Bone marrow (tissue), 2 donors: ENCODE measurements at regions not wholly inside any gene's neighbourhood (a gene's known extent, or its start where the extent isn't known, plus 50 kb on each side); places are given as distances from the start of the nearest gene placed in this dataset.
"Not testable (repeated sequence)": the region's sequence is repeated elsewhere in the genome, so short reads cannot be mapped to it uniquely, and the experiment has no call there.

Experiments
- DNase-seq, 2 donors: peaks; one replicate each; lab custom pipeline; 2025; lab: John Stamatoyannopoulos, UW

DNA sequence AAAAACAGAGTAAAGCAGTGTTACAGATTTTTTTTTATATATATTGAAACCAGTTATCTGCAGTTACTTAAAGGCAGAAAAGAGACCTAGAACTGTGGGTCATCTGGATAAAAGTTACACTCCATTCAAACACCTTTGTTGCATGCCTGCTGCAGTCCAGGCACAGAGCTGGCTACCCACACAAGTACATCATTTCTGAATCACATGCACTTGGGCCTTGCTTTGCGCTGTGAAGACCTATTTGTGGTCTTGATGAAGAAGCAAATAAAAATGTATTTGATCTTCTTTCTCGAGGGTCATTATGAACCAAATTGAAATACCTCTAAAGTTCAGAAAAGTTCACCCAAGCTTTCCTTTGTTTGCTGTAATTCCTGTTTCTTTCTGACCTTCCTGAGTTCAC is 503.0 kb upstream of the ZNF608 start:
- DNase-seq = no peak

DNA sequence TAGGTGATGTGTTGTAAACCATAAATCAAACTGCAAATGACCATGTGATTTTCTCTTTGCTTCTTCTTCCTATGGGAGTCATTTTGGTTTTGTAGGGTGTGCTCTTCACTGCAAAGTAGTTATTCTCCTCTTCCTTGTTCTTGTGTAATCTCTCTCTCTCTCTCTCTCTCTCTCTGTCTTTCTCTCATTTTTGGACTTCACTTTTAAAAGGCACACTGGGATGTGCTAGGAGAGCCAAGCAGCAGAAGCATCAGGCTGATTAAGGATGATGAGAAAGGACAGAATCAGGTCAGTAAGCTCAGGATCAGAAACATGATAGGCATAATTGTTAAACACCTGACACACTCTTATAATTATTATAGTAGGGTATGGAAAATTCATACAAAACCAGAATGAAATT is 505.3 kb upstream of the ZNF608 start:
- DNase-seq = no peak

DNA sequence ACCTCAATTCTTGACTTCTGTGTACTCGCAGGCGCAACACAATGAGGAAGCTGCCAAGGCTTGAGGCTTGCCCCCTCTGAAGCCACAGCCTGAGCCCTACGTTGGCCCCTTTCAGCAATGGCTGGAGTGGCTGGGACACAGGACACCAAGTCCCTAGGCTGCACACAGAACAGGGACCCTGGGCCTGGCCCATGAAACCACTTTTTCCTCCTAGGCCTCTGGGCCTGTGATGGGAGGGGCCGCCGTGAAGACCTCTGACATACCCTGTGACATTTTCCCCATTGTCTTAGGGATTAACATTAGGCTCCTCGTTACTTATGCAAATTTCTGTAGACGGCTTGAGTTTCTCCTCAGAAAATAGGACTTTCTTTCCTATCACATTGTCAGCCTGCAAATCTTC is 507.2 kb upstream of the ZNF608 start:
- DNase-seq = not testable (repeated sequence)

DNA sequence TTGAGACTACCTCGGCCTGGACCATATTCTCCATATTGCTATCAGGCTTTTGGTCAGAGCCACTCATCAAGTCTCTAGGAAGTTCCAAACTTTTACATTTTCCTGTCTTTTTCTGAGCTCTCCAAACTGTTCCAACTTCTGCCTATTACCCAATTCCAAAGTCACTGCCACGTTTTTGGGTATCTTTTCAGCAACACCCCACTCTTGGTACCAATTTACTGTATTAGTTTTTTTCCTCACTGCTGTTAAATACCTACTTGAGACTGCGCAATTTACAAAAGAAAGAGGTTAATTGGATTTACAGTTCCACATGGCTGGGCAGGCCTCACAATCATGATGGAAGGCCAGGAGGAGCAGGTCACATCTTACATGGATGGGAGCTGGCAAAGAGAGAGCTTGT is 507.8 kb upstream of the ZNF608 start:
- no peak for DNase-seq

DNA sequence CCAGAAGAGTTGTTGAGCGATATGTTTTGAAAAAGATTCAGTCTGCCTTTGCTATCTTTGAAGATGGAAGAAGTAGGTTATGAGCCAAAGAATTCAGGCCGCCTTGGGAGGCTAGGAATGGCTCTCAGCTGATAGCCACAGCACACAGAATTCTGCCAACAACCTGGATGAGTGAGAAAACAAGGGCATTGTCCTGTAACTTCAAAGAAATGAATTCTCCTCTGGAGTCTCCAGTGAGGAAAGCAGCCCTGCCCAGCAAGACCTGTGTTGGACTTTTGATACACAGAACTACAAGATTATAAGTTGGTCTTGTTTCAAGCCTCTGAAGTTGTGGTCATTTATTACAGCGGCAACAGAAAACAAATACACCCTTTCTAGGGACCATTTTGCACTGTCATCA is 509.9 kb upstream of the ZNF608 start:
- no peak for DNase-seq

DNA sequence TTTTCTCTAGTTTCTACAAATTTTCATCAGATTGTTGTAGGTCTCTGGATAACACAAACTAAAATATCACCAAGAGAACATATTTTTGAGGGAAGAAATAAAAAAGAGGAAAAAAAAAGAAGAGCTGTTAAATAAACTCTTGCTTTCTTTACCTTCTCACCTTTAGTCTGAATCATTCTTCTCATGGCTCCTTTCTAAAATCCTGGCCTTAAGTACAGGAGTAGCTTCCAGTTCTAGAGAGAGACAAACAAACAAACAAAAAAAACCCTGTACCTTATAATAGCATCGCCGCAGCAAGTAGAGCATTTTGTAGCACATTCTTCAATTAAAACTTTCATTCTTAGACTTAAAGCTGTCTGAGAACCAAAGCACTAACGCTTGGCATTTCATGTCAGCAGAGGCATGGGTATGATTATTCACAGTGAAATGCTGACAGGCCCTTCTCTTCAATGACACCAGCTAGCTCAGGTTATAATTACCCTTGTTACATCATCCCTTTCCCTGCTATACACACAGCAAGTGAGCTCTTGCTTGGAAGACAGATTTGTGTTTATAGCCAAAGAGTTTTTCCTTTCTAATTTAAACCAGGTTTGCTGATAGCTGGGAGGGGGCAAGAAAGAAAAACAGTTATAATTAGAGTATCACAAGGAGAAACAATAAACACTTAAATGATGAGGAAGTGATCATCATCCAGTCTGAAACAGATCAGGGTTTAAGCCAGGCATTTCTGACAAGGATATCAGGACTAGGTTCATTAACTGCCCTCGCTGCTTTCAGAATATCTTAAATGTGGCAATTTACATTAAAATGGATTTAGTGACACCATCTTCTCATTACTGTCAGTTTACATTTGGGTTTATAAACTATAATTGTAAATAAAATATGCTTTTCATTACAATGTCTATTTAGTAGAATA is 510.9 kb upstream of the ZNF608 start:
- no peak for DNase-seq

DNA sequence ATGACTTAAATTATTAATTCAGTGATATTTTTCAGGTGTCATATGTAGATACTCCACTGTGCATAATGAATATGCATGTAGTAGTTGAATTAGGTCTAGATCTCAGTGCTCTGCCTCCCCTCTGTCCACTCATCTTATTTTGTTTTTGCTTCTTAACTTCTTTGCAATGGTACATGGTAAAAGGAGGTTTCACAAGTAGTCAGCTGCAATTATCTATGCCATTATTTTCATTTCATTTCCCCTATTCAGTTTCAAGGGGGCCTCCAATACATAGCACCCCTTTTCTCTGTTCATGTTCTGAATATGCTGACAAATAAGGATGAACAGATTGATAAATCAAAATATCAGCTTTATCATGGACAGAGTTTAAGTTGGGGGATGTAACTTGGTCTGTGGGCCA is 511.6 kb upstream of the ZNF608 start:
- no peak for DNase-seq

DNA sequence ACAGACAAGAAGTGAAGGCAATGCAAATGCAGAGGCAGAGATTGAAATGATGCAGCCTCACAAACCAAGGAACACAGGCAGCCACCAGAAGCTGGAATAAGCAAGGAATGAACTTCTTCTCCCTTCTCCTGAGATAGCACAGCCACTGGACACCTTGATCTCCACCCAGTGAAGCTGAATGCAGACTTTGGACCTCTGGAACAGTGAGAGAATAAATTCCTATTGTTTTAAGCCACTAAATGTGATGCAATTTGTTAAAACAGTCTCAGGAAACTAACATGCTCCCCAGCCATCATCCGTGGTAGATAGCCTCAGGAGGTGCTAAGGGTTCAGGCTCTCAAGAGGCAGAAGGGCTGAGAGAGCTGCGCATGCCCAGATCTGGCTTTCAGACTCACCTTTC is 512.2 kb upstream of the ZNF608 start:
- DNase-seq = no peak

DNA sequence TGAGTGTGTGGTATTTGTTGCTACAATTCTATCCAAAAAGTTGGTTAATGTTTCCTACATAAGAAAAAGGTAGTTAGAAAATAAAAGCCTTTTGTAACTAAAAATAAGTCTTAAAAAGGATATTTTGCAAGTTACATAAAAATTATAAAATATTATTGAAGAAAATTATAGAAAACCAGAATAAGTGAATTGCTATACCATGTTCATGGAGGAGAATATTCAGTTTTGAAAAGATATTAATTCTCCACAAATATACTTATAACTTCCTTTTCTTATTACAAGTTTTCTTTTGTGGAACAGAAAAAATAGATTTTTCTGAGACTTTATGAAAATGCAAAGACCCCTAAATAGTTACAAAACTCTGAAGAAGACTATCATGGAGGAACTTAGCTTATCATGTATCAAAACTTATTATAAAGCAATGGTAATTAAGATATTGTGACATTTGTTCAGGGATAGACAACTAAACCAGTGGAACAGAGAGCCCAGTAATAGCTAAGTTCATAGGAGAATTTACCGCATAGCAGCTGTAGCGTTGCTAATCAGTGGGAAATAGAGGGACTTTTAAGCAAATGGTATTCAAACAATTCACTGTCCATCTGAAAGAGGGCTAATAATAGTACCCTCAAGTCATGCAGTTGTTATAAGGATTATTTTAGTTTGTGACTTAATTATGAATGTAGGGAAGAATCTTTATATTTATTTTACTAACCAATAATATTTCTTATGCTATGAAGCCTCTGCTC is 515.2 kb upstream of the ZNF608 start:
- DNase-seq = no peak

DNA sequence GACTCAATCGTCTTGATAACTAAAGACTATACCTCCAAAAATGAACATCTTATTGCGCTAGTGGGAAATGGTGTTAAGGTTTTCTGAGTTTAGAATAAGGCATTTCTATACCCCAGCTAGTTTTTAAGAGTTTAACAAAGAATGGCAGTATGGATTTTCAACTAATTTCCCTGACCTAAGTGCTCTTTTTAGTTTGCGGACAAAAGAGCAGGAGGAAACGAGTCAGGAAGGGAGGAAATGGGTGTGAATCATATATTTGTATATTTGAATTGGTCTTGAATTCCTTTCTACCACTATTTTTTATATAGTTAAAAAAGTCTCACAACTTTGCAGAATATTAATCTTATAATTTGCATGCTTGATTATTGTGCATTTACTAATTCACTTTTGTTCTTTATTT is 516.3 kb upstream of the ZNF608 start:
- no peak for DNase-seq

DNA sequence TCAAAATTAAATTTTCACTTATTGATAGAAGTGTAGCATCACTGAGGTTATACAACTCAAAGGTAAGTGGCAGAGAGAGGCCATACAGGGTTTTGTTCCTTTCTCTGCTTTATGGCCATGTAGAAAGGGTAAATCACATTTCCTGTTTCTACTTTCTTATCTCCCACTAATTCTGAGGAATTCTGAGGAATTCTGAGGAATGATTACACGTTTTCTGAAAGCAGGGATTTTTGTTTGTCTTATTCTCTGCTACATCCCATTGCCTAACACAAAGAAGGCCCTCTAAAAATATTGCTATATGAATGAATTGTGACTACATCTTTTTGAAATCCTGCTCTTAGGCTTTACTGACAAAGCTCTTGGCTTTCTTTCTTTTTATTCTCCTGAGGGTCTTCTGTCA is 516.9 kb upstream of the ZNF608 start:
- DNase-seq = no peak

DNA sequence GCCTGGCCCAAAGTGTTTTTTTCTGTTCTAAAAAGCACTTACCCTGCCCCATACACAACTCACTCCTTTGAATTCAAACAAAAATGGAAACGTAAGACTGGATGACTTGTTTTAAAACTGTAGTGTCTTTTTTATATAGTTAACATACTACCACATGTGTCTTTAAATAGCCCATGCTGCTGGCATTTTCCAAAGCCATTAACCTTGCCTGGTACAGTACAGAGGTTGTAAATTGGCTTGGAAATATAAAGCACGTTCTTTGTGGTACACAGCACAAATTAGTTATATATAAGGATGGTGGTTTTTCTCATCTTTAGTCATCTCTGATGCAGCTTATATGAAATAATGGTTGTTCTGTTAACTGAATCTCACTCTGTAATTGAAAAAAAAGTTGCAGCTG is 519.7 kb upstream of the ZNF608 start:
- no peak for DNase-seq

DNA sequence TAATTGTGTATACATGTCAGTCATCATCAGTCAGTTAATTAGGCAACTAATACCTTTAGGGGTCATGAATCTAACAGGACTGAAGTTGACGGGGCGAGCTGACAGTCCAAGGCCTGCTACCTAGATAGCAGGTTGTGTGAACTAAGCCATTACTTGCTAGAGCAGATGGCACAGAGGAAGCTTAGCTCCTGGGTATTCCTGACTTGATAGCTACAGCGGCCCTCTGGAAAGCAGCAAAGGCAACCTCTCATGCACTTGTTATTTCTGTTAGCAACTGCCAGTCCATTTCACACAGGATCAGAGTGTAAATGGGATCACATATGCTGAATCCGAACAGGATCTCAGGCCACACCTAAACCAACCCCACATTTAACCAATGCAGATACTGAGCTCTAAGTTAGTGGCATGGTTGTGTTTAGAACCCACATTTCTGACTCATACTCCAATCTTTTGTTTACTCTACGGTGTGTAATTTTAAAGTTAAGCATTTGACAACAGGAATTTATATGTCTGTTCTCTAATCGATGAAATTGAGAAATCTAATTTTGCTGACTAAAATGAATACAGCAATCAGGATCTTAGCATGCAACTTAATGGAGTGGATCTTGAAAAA is 521.3 kb upstream of the ZNF608 start:
- DNase-seq = no peak

DNA sequence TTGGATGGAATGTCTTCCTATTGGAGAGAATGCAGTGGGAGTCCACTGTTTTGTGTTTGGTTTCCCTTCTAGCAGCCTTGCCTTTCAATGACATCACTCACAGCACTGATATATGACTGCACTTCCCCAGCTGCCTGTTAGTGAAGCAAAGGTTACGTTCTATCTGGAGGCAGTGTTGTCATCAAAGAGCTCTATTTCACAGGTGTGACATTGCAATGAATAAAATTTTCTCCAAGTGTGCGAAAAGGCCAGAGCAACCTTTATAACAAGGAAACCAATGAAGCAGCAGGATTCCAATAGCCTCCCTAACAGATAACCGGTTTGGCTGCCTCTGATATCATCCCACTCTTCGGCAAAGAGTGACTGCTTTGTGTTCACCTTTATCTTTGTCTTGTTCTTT is 523.5 kb upstream of the ZNF608 start:
- DNase-seq = no peak

DNA sequence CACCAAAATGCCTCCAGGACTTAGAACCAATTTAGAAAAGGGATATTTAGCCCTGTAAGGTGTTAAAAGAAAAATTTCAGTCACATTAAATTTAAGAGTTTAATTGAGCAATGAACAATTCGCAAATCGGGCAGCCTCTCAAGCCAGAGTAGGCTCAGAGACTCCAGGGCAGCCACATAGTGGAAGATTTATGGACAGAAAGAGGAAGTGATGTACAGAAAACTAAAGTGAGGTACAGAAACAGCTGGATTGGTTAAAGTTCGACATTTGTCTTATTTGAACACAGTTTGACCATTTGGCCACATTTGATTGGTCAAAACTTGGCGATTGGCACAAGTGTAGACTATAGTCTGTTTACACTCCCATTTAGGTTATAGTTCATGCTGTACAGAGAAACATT is 525.9 kb upstream of the ZNF608 start:
- DNase-seq = peak in 1 of 2 donors; percentile 42

DNA sequence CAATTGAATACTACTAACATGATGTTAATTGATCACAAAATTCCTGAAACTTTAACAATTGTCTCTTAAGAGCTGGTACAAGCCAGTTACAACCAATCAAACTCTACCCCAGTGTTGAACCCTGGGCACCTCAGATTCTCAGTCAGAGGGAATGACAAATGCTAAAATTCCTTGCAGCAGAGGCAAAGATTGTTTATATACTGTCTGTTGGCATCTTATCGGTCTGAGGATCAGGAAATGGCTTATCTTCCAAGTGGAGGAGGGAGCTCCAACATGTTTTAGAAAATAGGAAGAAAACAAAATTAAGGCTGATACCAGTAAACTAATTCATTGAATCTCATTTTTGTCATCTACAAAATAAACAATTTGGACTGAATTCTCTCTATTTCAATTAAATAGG is 527.8 kb upstream of the ZNF608 start:
- DNase-seq = no peak

DNA sequence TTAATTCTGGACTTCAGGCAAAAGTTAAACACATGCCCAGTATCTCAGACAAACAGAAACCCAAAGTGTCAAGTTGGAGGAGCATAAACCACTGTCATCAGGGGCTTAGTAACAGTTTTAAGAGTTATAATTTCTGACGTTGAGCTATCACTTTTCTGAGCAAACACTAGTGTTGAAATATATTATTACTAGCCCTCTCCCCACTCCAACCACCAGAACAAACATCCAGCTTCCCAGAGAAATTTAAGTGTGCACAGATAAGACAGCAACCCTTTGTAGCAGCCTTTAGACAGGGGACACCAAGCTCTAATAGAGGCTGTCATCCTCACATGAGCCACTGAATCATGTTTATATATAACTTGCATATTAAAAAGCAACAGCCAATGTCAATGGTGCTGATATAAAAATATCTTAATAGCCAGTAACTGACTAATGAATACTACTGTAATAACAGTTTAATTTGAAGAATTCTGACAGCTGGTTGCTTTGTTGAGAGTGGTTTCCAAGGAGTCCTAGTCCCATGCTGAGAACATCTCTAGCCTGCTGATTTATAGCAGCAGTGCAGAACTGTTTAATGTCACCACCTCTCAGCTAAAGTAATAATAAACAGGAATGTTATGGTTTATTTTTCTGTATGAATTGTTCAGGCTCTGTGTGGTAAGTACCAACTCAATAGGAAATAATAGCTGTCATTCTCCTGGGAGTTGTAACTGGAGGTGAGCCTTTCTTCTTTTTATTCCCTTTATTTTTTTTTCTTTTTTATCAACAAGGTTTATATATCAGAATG is 528.7 kb upstream of the ZNF608 start:
- DNase-seq = no peak

DNA sequence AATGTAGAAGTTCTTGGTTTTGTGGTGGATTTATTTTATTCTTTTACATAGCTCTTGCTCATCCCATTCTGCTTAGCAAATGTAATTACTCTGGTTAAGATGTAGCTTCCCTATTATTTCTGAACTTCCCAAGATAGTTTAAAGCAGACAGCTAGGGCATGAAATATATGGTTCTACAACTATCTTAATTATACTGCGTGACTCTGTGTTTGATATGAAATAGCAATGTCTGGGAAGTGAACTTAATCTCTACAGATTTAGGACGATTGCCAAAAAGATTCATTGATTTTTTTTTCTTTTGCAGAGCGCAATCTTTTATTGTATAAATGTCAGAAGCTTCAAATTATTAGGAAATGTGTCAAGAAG is 529.3 kb upstream of the ZNF608 start:
- DNase-seq = no peak

DNA sequence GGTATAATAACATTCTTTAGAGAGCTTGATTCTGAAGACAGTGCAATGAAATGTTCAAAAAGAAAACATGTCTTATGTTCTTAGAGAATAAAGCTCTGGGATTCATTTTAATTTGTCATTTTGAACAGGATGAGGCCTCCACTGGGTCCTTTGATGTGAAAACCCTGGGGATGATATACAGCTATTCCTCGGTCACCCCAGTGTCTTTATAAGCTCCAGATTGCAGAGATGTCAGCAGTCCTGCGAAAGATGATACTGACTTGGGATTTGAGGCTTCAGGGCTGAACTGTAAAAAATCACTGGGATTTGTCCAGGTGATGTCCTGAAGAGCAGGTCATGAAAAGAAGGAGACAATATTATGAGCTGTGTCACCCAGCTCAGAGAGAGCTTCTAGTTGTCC is 529.7 kb upstream of the ZNF608 start:
- no peak for DNase-seq

DNA sequence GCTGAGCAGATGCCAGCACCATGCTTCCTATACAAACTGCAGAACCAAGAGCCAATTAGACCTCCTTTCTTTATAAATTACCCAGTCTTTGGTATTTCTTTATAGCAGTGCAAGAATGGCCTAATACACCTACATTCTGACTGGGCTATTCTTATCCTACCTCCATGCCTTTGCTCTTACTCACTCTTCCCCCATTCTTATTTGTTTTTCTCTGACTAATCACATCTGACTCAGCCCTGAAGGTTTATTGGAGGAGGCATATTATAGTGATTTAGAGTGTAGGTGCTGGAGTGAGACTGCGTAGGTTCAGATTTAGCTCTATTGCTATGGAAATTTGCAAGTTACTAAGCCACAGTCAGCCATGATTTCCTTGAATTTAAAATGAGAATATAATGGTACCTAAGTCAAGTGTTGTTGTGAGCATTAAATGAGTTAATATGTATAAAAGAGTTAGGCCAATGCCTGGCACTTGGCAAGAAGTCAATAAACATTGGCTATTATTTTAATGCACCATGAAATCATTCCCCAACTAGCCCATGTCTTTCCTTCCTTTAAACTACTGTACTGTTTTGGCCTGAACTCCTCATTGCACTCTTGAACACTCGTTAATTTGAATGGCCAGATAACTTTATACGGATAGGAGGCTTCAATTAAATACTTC is 531.2 kb upstream of the ZNF608 start:
- DNase-seq = no peak

DNA sequence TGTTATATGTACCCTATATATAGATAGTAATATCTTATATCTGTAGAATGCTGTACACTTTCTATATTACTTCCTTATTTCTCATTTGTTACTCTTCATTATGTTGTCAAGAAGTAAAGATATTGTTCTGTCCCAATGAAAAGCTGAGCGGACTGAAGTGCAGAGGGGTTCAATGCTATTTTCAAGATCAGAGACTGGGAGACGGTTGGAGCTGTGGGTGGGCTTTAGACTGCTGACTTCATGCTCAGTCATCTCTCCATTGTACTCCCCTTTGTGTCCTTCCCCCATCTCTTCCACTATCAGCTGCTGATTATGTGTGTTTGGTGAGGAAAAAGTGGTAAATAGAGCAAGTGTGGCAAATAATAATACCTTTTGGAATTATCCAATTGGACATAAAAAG is 532.3 kb upstream of the ZNF608 start:
- no peak for DNase-seq

DNA sequence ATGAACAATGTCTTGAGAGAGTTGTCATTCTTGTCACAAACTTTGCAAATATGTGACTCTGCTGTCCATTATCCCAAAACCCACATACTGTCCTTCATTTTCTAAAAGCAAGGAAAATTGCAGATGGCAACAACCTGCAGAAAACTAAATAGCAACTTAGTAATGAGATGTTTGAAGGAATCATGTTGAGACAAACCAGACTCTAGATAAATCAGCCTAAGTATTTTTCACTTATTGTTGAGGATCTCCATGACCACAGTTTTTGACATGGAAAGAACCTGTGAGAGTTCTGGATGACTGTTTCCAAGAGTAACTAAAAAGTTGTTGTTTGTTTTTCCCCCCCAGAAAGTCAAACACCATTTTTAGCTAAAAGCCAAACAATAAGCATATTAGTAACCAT is 535.2 kb upstream of the ZNF608 start:
- DNase-seq = no peak
